ENCODE measurements at regions not wholly inside any gene's neighbourhood (a gene's known extent, or its start where the extent isn't known, plus 50 kb on each side); places are given as distances from the start of the nearest gene placed in this dataset.

GRCh38 chr7:94142281-94142680, 138.1 kb upstream of the BET1 start:
- no peak overlapping the region for H2AFZ ChIP-seq (ENCODE audit: low read depth)
- ChIA-PET CTCF (interaction anchor here (1.0 to 1.9 kb wide), 2 partner anchors 54 to 512 kb away, joined by 3 to 6 read pairs; no protein-coding TSS in a partner anchor), POLR2A (no interaction called here)
- no peaks in the 10 kb centered on the region for H3K36me3 ChIP-seq (replicated peaks in 1 of 2; ENCODE audit: control insufficient read depth in 1 of 2, insufficient read depth in 2 of 2, low read length in 1 of 2)
- H4K20me1 ChIP-seq (ENCODE audit: insufficient read depth): no peaks in the 10 kb centered on the region
- no peak overlapping the region for H3K27ac ChIP-seq (ENCODE audit: low read depth in 2 of 2, low read length in 1 of 2)
- H3K4me1 ChIP-seq (ENCODE audit: control insufficient read depth in 1 of 2, insufficient read depth in 2 of 2, low read depth in 1 of 2, low read length in 1 of 2): no peaks in the 10 kb centered on the region; a peak in 1 of 4 replicates
- H3K27me3 ChIP-seq (ENCODE audit: insufficient read depth): no peaks in the 10 kb centered on the region
- H3K9ac ChIP-seq: no peak overlapping the region
- no peaks in the 10 kb centered on the region for H3F3A ChIP-seq (replicated peaks; ENCODE audit: insufficient read depth)
- no peak for DNase-seq
- H3K4me2 ChIP-seq: no peak overlapping the region
- no peak overlapping the region for H3K4me3 ChIP-seq (ENCODE audit: low read depth in 2 of 2, low read length in 1 of 2)
- no peaks in the 10 kb centered on the region for H3K9me3 ChIP-seq
- WGBS (ENCODE audit: low lambda C conversion rate): 91% methylated on average over 2 of the region's 2 CpGs
- H3K79me2 ChIP-seq (ENCODE audit: insufficient read depth): no peaks in the 10 kb centered on the region
- TF ChIP-seq RXRA (IDR thresholded peaks at IDR 0.05; ENCODE audit: borderline replicate concordance, low read depth) (no peak), CHD2 (IDR thresholded peaks at IDR 0.05; ENCODE audit: low read length, partially characterized antibody) (no peak), GATA2 (CRISPR knock-in tag; IDR thresholded peaks at IDR 0.05) (no peak), GABPA (IDR thresholded peaks at IDR 0.05; ENCODE audit: low read depth) (no peak), NRF1 (IDR thresholded peaks at IDR 0.05; ENCODE audit: low read depth, low read length) (no peak), MEF2A (IDR thresholded peaks at IDR 0.05; ENCODE audit: borderline replicate concordance, low read depth) (no peak), NFIC (IDR thresholded peaks at IDR 0.05; ENCODE audit: borderline replicate concordance) (no peak), MAX (IDR thresholded peaks at IDR 0.05; ENCODE audit: low read depth) (no peak), FOXM1 (IDR thresholded peaks at IDR 0.05; ENCODE audit: low read depth) (no peak), ZBTB33 (IDR thresholded peaks at IDR 0.05; ENCODE audit: borderline replicate concordance, low read depth) (no peak), RFX5 (IDR thresholded peaks at IDR 0.05; ENCODE audit: low read length) (no peak), MXI1 (IDR thresholded peaks at IDR 0.05; ENCODE audit: low read depth, low read length) (no peak), ELF1 (IDR thresholded peaks at IDR 0.05) (no peak), TAF1 (IDR thresholded peaks at IDR 0.05; ENCODE audit: borderline replicate concordance, low read depth, low read length) (no peak)
- 0 out of 2 replicates have a peak, but pooled peaks cover 3% of the 10 kb centered on the region for H3K9me2 ChIP-seq

GRCh38 chr7:94145602-94146001, 141.4 kb upstream of the BET1 start:
- Histone ChIP-seq H3K4me2 (no peak overlapping the region), H3K27me3 (ENCODE audit: insufficient read depth) (no peaks in the 10 kb centered on the region), H3K9me3 (no peaks in the 10 kb centered on the region), H2AFZ (ENCODE audit: low read depth) (no peak overlapping the region), H3K79me2 (ENCODE audit: insufficient read depth) (no peaks in the 10 kb centered on the region), H3K4me3 (ENCODE audit: low read depth in 2 of 2, low read length in 1 of 2) (no peak overlapping the region), H3K27ac (ENCODE audit: low read depth in 2 of 2, low read length in 1 of 2) (no peak overlapping the region), H3K4me1 (ENCODE audit: control insufficient read depth in 1 of 2, insufficient read depth in 2 of 2, low read depth in 1 of 2, low read length in 1 of 2) (no peaks in the 10 kb centered on the region; a peak in 1 of 4 replicates), H3K9me2 (0 out of 2 replicates have a peak, but pooled peaks cover 3% of the 10 kb centered on the region), H3K9ac (no peak overlapping the region), H3F3A (replicated peaks; ENCODE audit: insufficient read depth) (no peaks in the 10 kb centered on the region), H4K20me1 (ENCODE audit: insufficient read depth) (no peaks in the 10 kb centered on the region), H3K36me3 (replicated peaks in 1 of 2; ENCODE audit: control insufficient read depth in 1 of 2, insufficient read depth in 2 of 2, low read length in 1 of 2) (no peaks in the 10 kb centered on the region)
- CTCF ChIA-PET: no interaction called here
- POLR2A ChIA-PET: no interaction called here
- DNase-seq: no peak
- 67% methylated on average over 2 of the region's 2 CpGs for WGBS (ENCODE audit: low lambda C conversion rate)
- TF ChIP-seq NFIC (IDR thresholded peaks at IDR 0.05; ENCODE audit: borderline replicate concordance): no peak
- TF ChIP-seq SIN3A (IDR thresholded peaks at IDR 0.05; ENCODE audit: borderline replicate concordance, low read depth, low read length): no peak
- no peak for TF ChIP-seq FOSL2 (IDR thresholded peaks at IDR 0.05; ENCODE audit: borderline replicate concordance, low read depth)
- no peak for TF ChIP-seq MEF2A (IDR thresholded peaks at IDR 0.05; ENCODE audit: borderline replicate concordance, low read depth)
- no peak for TF ChIP-seq TCF12 (IDR thresholded peaks at IDR 0.05)
- no peak for TF ChIP-seq PBX3 (IDR thresholded peaks at IDR 0.05)
- no peak for TF ChIP-seq MXI1 (IDR thresholded peaks at IDR 0.05; ENCODE audit: low read depth, low read length)
- TF ChIP-seq FOXM1 (IDR thresholded peaks at IDR 0.05; ENCODE audit: low read depth): no peak
- no peak for TF ChIP-seq USF2 (IDR thresholded peaks at IDR 0.05; ENCODE audit: borderline replicate concordance, low read depth, low read length)
- no peak for TF ChIP-seq RCOR1 (IDR thresholded peaks at IDR 0.05; ENCODE audit: low read length)
- no peak for TF ChIP-seq ELF1 (IDR thresholded peaks at IDR 0.05)
- no peak for TF ChIP-seq NRF1 (IDR thresholded peaks at IDR 0.05; ENCODE audit: low read depth, low read length)
- no peak for TF ChIP-seq RAD21 (IDR thresholded peaks at IDR 0.05; ENCODE audit: low read length)
- TF ChIP-seq TEAD4 (IDR thresholded peaks at IDR 0.05; ENCODE audit: borderline replicate concordance, insufficient read depth): no peak
- no peak for TF ChIP-seq RFX5 (IDR thresholded peaks at IDR 0.05; ENCODE audit: low read length)
- TF ChIP-seq FOXJ3 (CRISPR knock-in tag; IDR thresholded peaks at IDR 0.05): no peak
- TF ChIP-seq GATA2 (CRISPR knock-in tag; IDR thresholded peaks at IDR 0.05): no peak
- no peak for TF ChIP-seq GABPA (IDR thresholded peaks at IDR 0.05; ENCODE audit: low read depth)
- TF ChIP-seq POLR2AphosphoS5 (IDR thresholded peaks at IDR 0.05; ENCODE audit: low read depth, low read length): no peak

Measured in SK-N-SH (cell line).